Endothelial cell of umbilical vein (primary cell): ENCODE measurements at regions not wholly inside any gene's neighbourhood (a gene's known extent, or its start where the extent isn't known, plus 50 kb on each side); places are given as distances from the start of the nearest gene placed in this dataset.

Experiments
- CTCF ChIP-seq, 2 donors: IDR thresholded peaks; 1 replicate in 1 of 2; 2 replicates in 1 of 2; pipeline ENCODE4 v1.5.1; 2011; ENCODE audit warnings: low read length in 2 of 2, mild to moderate bottlenecking in 2 of 2, moderate library complexity in 2 of 2, control low read depth in 1 of 2, inconsistent platforms in 1 of 2, low read depth in 1 of 2; ENCODE audit not compliant: insufficient read depth in 1 of 2; ENCODE audit errors: extremely low read depth in 1 of 2
- EZH2 ChIP-seq: IDR thresholded peaks from 2 replicates; pipeline ENCODE4 v1.6.1; 2012; ENCODE audit warnings: borderline replicate concordance, low read depth, mild to moderate bottlenecking, moderate library complexity, low read length, inconsistent platforms; ENCODE audit not compliant: severe bottlenecking
- FOS ChIP-seq: IDR thresholded peaks from 2 replicates; pipeline ENCODE4 v1.6.1; 2011; ENCODE audit warnings: mild to moderate bottlenecking, low read length, moderate library complexity, borderline replicate concordance; ENCODE audit not compliant: insufficient read depth
- GATA2 ChIP-seq: IDR thresholded peaks from 2 replicates; pipeline ENCODE4 v1.7.0; 2011; ENCODE audit warnings: low read depth, mild to moderate bottlenecking, moderate library complexity, mixed read lengths, low read length; ENCODE audit not compliant: insufficient read length, insufficient read depth
- JUN ChIP-seq: IDR thresholded peaks from 2 replicates; pipeline ENCODE4 v1.6.1; 2011; ENCODE audit warnings: borderline replicate concordance, low read depth; ENCODE audit not compliant: insufficient read length, insufficient read depth
- MAX ChIP-seq: IDR thresholded peaks from 2 replicates; pipeline ENCODE4 v1.6.1; 2011; ENCODE audit not compliant: insufficient read depth, insufficient read length
- MYC ChIP-seq: IDR thresholded peaks from one replicate; pipeline ENCODE4 v1.6.1; 2011; ENCODE audit warnings: mild to moderate bottlenecking, low read depth, low read length
- POLR2A ChIP-seq: IDR thresholded peaks from 2 replicates; pipeline ENCODE4 v1.6.1; 2012; ENCODE audit warnings: low read depth, mild to moderate bottlenecking, control low read depth, low read length
- POLR2AphosphoS5 ChIP-seq: IDR thresholded peaks from 2 replicates; pipeline ENCODE4 v1.6.1; 2012; ENCODE audit warnings: low read depth, mild to moderate bottlenecking, control low read depth, low read length, moderate library complexity; ENCODE audit not compliant: insufficient read depth

- TF ChIP-seq POLR2A (no peak), POLR2AphosphoS5 (no peak), CTCF (IDR thresholded peaks at IDR 0.05; ENCODE audit: extremely low read depth in 1 of 2, insufficient read depth in 1 of 2, low read depth in 1 of 2, low read length in 2 of 2) (no peak), FOS (no peak), GATA2 (no peak), EZH2 (no peak), MYC (no peak), MAX (no peak), JUN (no peak)
Measured at GRCh38 chr2:236766850-236767249, 197.2 kb downstream of the ACKR3 start.
